ENCODE measurements at regions not wholly inside any gene's neighbourhood (a gene's known extent, or its start where the extent isn't known, plus 50 kb on each side); places are given as distances from the start of the nearest gene placed in this dataset.

GRCh38 chr7:88358526-88358838 lies 51.8 kb upstream of the STEAP4 start:
- no CpG with 5 or more reads among the region's 2 CpGs for WGBS (ENCODE audit: insufficient coverage)

GRCh38 chr7:88357781-88358525 lies 51.3 kb upstream of the STEAP4 start:
- Histone ChIP-seq H3K9ac (ENCODE audit: insufficient read depth, low read length, poor library complexity, severe bottlenecking) (no peak overlapping the region), H3K4me2 (replicated peaks; ENCODE audit: extremely low read depth, low read length, poor library complexity, severe bottlenecking) (peak overlapping the region; percentile 60), H3K9me3 (replicated peaks in 1 of 2; ENCODE audit: control insufficient read depth in 1 of 2, insufficient read depth in 1 of 2, low read length in 2 of 2) (no peaks in the 10 kb centered on the region), H2AFZ (ENCODE audit: insufficient read depth, low read depth, low read length, poor library complexity, severe bottlenecking) (no peak overlapping the region), H3K36me3 (replicated peaks in 1 of 2; ENCODE audit: control insufficient read depth in 1 of 2, insufficient read depth in 2 of 2, low read length in 2 of 2) (no peaks in the 10 kb centered on the region), H3K27ac (ENCODE audit: low read depth in 1 of 2, low read length in 2 of 2) (peak overlapping the region in 1 of 2 donors; percentile 2), H3K27me3 (ENCODE audit: control insufficient read depth in 2 of 2, insufficient read depth in 2 of 2, low read length in 2 of 2) (no peaks in the 10 kb centered on the region), H3K79me2 (ENCODE audit: insufficient read depth, low read length) (no peaks in the 10 kb centered on the region), H3K4me3 (replicated peaks in 1 of 3; ENCODE audit: low read depth in 2 of 3, low read length in 3 of 3) (peak overlapping the region in 1 of 3 experiments; percentile 47), H3K4me1 (ENCODE audit: control insufficient read depth in 1 of 2, insufficient read depth in 2 of 2, low read length in 2 of 2) (peaks cover 46 to 59% of the 10 kb centered on the region in 2 donors), H4K20me1 (ENCODE audit: insufficient read depth, low read length) (no peaks in the 10 kb centered on the region)
- peak overlapping the region in 1 of 2 donors; percentile 82 for H3K4me3 Mint-ChIP-seq
- peak; percentile 24 to 59 (median 48) for DNase-seq
- no peaks in the 10 kb centered on the region for H3K36me3 Mint-ChIP-seq
- no peaks in the 10 kb centered on the region for H3K9me3 Mint-ChIP-seq
- peak overlapping the region in 2 of 7 donors; percentile 77 for H3K27ac Mint-ChIP-seq
- peaks cover 45% of the 10 kb centered on the region for H3K4me1 Mint-ChIP-seq
- intact Hi-C loops (cut with micrococcal nuclease), result loop anchor here in 1 of 2 donors (5.0 kb wide), 1 partner anchor 116 kb away; no protein-coding TSS in a partner anchor
- 80% methylated on average over 1 of the region's 4 CpGs for WGBS (ENCODE audit: insufficient coverage)
- peaks cover 0 to 5% (median 0%) of the 10 kb centered on the region in 3 donors for H3K27me3 Mint-ChIP-seq (ENCODE audit: low read depth in 3 of 3)
- peak; percentile 70 for TF ChIP-seq CTCF (IDR thresholded peaks at IDR 0.05)

More at GRCh38 chr7:88358526-88358838, 51.8 kb upstream of the STEAP4 start:
- peaks cover 42% of the 10 kb centered on the region for H3K4me1 Mint-ChIP-seq
- TF ChIP-seq CTCF (IDR thresholded peaks at IDR 0.05), result peak; percentile 18
- H3K9me3 Mint-ChIP-seq, result no peaks in the 10 kb centered on the region
- no peaks in the 10 kb centered on the region for H3K9me3 ChIP-seq (replicated peaks in 1 of 2; ENCODE audit: control insufficient read depth in 1 of 2, insufficient read depth in 1 of 2, low read length in 2 of 2)
- H3K27ac ChIP-seq (ENCODE audit: low read depth in 1 of 2, low read length in 2 of 2), result no peak overlapping the region
- no peaks in the 10 kb centered on the region for H3K27me3 ChIP-seq (ENCODE audit: control insufficient read depth in 2 of 2, insufficient read depth in 2 of 2, low read length in 2 of 2)
- no peaks in the 10 kb centered on the region for H3K36me3 ChIP-seq (replicated peaks in 1 of 2; ENCODE audit: control insufficient read depth in 1 of 2, insufficient read depth in 2 of 2, low read length in 2 of 2)
- no peaks in the 10 kb centered on the region for H3K79me2 ChIP-seq (ENCODE audit: insufficient read depth, low read length)
- no peaks in the 10 kb centered on the region for H4K20me1 ChIP-seq (ENCODE audit: insufficient read depth, low read length)
- H3K27ac Mint-ChIP-seq, result no peak overlapping the region
- no peak overlapping the region for H3K4me3 ChIP-seq (replicated peaks in 1 of 3; ENCODE audit: low read depth in 2 of 3, low read length in 3 of 3)
- H3K9ac ChIP-seq (ENCODE audit: insufficient read depth, low read length, poor library complexity, severe bottlenecking), result no peak overlapping the region
- H3K27me3 Mint-ChIP-seq (ENCODE audit: low read depth in 3 of 3), result no peaks in the 10 kb centered on the region
- no peaks in the 10 kb centered on the region for H3K36me3 Mint-ChIP-seq
- no peak for DNase-seq
- H3K4me3 Mint-ChIP-seq, result no peak overlapping the region
- H3K4me1 ChIP-seq (ENCODE audit: control insufficient read depth in 1 of 2, insufficient read depth in 2 of 2, low read length in 2 of 2), result peaks cover 46 to 54% of the 10 kb centered on the region in 2 donors
- intact Hi-C loops (cut with micrococcal nuclease), result loop anchor here in 1 of 2 donors (5.0 kb wide), 1 partner anchor 116 kb away; no protein-coding TSS in a partner anchor
- peak overlapping the region; percentile 60 for H3K4me2 ChIP-seq (replicated peaks; ENCODE audit: extremely low read depth, low read length, poor library complexity, severe bottlenecking)
- no peak overlapping the region for H2AFZ ChIP-seq (ENCODE audit: insufficient read depth, low read depth, low read length, poor library complexity, severe bottlenecking)
